ENCODE measurements at regions not wholly inside any gene's neighbourhood (a gene's known extent, or its start where the extent isn't known, plus 50 kb on each side); places are given as distances from the start of the nearest gene placed in this dataset.

DNA sequence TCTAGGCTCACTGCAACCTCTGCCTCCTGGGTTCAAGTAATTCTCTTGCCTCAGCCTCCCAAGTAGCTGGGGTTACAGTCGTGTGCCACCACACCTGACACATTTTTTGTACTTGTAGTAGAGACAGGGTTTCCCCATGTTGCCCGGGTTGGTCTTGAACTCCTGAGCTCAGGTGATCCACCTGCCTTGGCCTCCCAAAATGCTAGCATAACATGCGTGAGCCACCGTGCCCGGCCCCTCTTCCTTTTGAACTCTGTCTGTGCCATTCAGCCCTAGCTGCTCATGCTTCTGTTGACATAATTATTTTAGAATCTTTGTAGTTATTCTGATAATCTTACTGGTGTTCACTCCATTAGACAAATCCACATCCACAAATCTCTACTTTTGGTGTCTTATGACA, 1231.3 kb upstream of the ADGRL3 start:
- DNase-seq: no peak
- H3K4me3 ChIP-seq: no peak overlapping the region
- no peaks in the 10 kb centered on the region for H3K27me3 ChIP-seq
- intact Hi-C loops (cut with DNase I): no loop called here
- H3K27ac ChIP-seq: no peak overlapping the region
- no peaks in the 10 kb centered on the region for H3K4me1 ChIP-seq
- no peaks in the 10 kb centered on the region for H3K36me3 ChIP-seq
- TF ChIP-seq, protein P1, sequence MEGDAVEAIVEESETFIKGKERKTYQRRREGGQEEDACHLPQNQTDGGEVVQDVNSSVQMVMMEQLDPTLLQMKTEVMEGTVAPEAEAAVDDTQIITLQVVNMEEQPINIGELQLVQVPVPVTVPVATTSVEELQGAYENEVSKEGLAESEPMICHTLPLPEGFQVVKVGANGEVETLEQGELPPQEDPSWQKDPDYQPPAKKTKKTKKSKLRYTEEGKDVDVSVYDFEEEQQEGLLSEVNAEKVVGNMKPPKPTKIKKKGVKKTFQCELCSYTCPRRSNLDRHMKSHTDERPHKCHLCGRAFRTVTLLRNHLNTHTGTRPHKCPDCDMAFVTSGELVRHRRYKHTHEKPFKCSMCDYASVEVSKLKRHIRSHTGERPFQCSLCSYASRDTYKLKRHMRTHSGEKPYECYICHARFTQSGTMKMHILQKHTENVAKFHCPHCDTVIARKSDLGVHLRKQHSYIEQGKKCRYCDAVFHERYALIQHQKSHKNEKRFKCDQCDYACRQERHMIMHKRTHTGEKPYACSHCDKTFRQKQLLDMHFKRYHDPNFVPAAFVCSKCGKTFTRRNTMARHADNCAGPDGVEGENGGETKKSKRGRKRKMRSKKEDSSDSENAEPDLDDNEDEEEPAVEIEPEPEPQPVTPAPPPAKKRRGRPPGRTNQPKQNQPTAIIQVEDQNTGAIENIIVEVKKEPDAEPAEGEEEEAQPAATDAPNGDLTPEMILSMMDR (IDR thresholded peaks at IDR 0.05): no peak
- no peak for TF ChIP-seq POLR2AphosphoS5 (IDR thresholded peaks at IDR 0.05)
- TF ChIP-seq POLR2A (IDR thresholded peaks at IDR 0.05): no peak
- TF ChIP-seq EP300 (IDR thresholded peaks at IDR 0.05): no peak
- WGBS, 2 donors: 89 to 90% methylated on average over 5 of the region's 5 CpGs
- H3K9me3 ChIP-seq: no peaks in the 10 kb centered on the region

DNA sequence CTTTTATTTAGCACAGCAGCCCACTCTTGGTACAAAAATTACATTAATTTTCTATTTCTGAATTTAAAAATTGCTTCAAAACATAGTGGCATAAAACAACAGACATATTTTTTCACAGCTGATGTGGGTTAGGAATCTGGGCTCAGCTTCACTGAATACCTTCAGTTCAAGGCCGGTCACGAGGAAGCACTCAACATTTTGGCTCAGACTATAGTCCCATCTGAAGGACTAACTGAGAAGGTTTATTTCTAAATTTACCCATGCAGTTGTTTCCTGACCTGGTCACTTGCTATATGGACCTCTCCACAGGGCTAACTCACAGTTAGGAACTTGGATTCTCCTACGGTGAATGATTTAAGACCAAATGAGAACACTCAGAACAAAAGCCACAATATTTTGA, 1230.2 kb upstream of the ADGRL3 start:
- intact Hi-C loops (cut with DNase I): no loop called here
- 92 to 93% methylated on average over 3 of the region's 3 CpGs for WGBS, 2 donors

DNA sequence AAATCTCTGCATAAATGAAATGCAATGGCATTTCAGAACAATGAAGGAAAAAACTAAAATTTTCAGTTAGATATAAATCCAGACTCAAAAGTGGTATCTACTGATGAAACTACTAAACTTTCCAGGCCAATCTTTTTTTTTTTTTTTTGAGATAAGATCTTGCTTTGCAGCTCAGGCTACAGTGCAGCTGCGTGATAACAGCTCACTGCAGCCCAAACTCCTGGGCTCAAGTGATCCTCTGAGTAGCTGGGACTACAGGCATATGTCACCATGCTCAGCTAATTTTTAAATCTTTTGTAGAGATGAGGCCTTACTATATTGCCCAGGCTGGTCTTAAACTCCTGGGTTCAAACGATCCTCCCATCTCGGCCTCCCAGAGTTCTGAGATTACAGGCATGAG, 1228.2 kb upstream of the ADGRL3 start:
- Histone ChIP-seq H3K36me3 (no peaks in the 10 kb centered on the region), H3K4me1 (no peaks in the 10 kb centered on the region), H3K9me3 (no peaks in the 10 kb centered on the region), H3K27ac (no peak overlapping the region), H3K4me3 (no peak overlapping the region), H3K27me3 (no peaks in the 10 kb centered on the region)
- WGBS, 2 donors: 79 to 80% methylated on average over 3 of the region's 3 CpGs
- intact Hi-C loops (cut with DNase I): no loop called here
- no peak for DNase-seq
- no peak for TF ChIP-seq EP300 (IDR thresholded peaks at IDR 0.05)
- no peak for TF ChIP-seq POLR2AphosphoS5 (IDR thresholded peaks at IDR 0.05)
- no peak for TF ChIP-seq POLR2A (IDR thresholded peaks at IDR 0.05)
- TF ChIP-seq, protein P1 (IDR thresholded peaks at IDR 0.05): no peak

More for the DNA sequence above, 1230.2 kb upstream of the ADGRL3 start:
- Histone ChIP-seq H3K4me3 (no peak overlapping the region), H3K27ac (no peak overlapping the region), H3K4me1 (no peaks in the 10 kb centered on the region), H3K9me3 (no peaks in the 10 kb centered on the region), H3K36me3 (no peaks in the 10 kb centered on the region), H3K27me3 (no peaks in the 10 kb centered on the region)
- TF ChIP-seq, protein P1 (IDR thresholded peaks at IDR 0.05): no peak
- TF ChIP-seq POLR2AphosphoS5 (IDR thresholded peaks at IDR 0.05): no peak
- TF ChIP-seq EP300 (IDR thresholded peaks at IDR 0.05): no peak
- no peak for TF ChIP-seq POLR2A (IDR thresholded peaks at IDR 0.05)
- no peak for DNase-seq

DNA sequence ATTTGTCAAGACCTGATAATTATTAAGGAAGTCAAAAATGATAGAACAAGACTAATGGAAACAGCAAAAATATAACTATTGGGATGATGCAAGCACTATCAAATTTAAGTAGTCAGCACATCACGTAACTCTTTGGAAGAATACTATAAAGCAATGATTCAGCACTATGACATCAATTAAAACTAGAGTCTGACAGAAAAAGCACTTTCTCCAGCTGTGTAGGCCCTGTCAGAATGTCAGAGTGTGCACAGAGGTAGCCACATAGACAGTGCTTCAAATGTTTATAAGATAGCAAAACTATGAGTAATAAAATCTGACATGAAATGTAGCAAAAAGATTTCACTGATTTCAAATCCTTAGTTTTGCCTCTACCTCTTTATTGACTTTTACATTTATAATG, 1226.6 kb upstream of the ADGRL3 start:
- intact Hi-C loops (cut with DNase I): no loop called here
- H3K36me3 ChIP-seq: no peaks in the 10 kb centered on the region
- no peaks in the 10 kb centered on the region for H3K9me3 ChIP-seq
- 72 to 74% methylated on average over 1 of the region's 1 CpG for WGBS, 2 donors
- H3K27ac ChIP-seq: no peak overlapping the region
- no peak overlapping the region for H3K4me3 ChIP-seq
- TF ChIP-seq EP300 (IDR thresholded peaks at IDR 0.05) (no peak), POLR2A (IDR thresholded peaks at IDR 0.05) (no peak), POLR2AphosphoS5 (IDR thresholded peaks at IDR 0.05) (no peak)
- TF ChIP-seq, protein P1 (IDR thresholded peaks at IDR 0.05): no peak
- H3K27me3 ChIP-seq: no peaks in the 10 kb centered on the region
- no peak for DNase-seq
- H3K4me1 ChIP-seq: no peaks in the 10 kb centered on the region

DNA sequence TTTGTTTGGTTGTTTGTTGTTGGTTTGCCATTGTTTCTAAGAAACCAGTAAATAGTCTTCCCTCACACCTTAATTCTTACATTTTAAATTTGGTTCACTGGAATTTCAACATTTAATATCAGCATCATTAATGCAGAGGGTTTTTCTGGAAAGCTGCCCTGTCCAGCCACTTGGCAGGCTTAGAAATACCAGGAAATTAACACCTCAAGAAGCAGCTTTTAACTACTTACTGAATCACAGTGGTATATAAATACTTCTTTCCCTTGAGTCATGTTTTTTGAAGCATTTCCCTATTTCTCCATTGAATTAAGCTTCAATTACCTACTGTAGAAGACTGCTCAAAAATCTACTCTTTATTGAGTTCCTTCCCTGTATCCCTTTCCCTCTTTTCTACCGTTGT, 1221.1 kb upstream of the ADGRL3 start:
- Histone ChIP-seq H3K36me3 (no peaks in the 10 kb centered on the region), H3K27me3 (no peaks in the 10 kb centered on the region), H3K4me1 (no peaks in the 10 kb centered on the region), H3K27ac (no peak overlapping the region), H3K9me3 (no peaks in the 10 kb centered on the region), H3K4me3 (no peak overlapping the region)
- DNase-seq: no peak
- TF ChIP-seq EP300 (IDR thresholded peaks at IDR 0.05) (no peak), POLR2A (IDR thresholded peaks at IDR 0.05) (no peak), POLR2AphosphoS5 (IDR thresholded peaks at IDR 0.05) (no peak)
- TF ChIP-seq, protein P1 (IDR thresholded peaks at IDR 0.05): no peak
- 32 to 60% methylated on average over 1 of the region's 1 CpG for WGBS, 2 donors
- intact Hi-C loops (cut with DNase I): no loop called here

All from sigmoid colon (tissue), 6 donors.